Adrenal gland (tissue), 9 donors: ENCODE measurements at regions not wholly inside any gene's neighbourhood (a gene's known extent, or its start where the extent isn't known, plus 50 kb on each side); places are given as distances from the start of the nearest gene placed in this dataset.

ENCODE experiments used
- DNase-seq, 7 donors: peaks; one replicate each; pipeline ENCODE4 v3.0.0-alpha.2; 2019 to 2020
- H3K27ac ChIP-seq, 5 donors: fragments of 200-600 bp; sonication (generic) in 4 of 5; 1 replicate in 3 of 5; 2 replicates in 2 of 5; pipeline versions ENCODE4 v1.5.1 to v1.8.0; 2016 to 2020; ENCODE audit warnings: mild to moderate bottlenecking in 1 of 5
- H3K27me3 ChIP-seq: fragments of 200-600 bp; 2 replicates; pipeline ENCODE4 v1.8.0; 2021
- H3K36me3 ChIP-seq, 2 donors: fragments of 200-600 bp; replicated peaks in 1 of 2; 1 replicate in 1 of 2; 2 replicates in 1 of 2; pipeline versions ENCODE4 v1.5.1 to v1.8.0; 2018 to 2022
- H3K4me1 ChIP-seq, 2 donors: fragments of 200-600 bp; replicated peaks in 1 of 2; 1 replicate in 1 of 2; 2 replicates in 1 of 2; pipeline versions ENCODE4 v1.5.1 to v1.8.0; 2018 to 2021
- H3K4me3 ChIP-seq, 4 donors: fragments of 200-600 bp; sonication (generic) in 3 of 4; one replicate each; pipeline ENCODE4 v1.5.1; 2016 to 2018
- H3K9me3 ChIP-seq, 3 donors: fragments of 200-600 bp; sonication (generic) in 1 of 3; replicated peaks in 1 of 3; 1 replicate in 2 of 3; 2 replicates in 1 of 3; pipeline versions ENCODE4 v1.5.1 to v1.8.0; 2016 to 2021
- CTCF ChIP-seq, 6 experiments: fragments of 450-650 bp in 4 of 6; fragments of 200-600 bp in 2 of 6; sonication (generic) in 1 of 6; IDR thresholded peaks; 1 replicate in 5 of 6; 2 replicates in 1 of 6; pipeline versions ENCODE4 v1.5.1 to v1.8.0; 2016 to 2021; ENCODE audit warnings: antibody characterized with exemption in 6 of 6, mild to moderate bottlenecking in 2 of 6, moderate library complexity in 1 of 6
- POLR2A ChIP-seq, 2 donors: fragments of 450-650 bp; IDR thresholded peaks; one replicate each; pipeline ENCODE4 v1.6.1; 2017; ENCODE audit warnings: antibody characterized with exemption in 2 of 2, mild to moderate bottlenecking in 2 of 2, moderate library complexity in 1 of 2
- WGBS, 4 donors: extraction: QIAGEN DNeasy Blood & Tissue Kit in 2 of 4; methylation state at CpG; one replicate each; pipeline versions ENCODE4 v1.1.5 to v1.1.7; 2013 to 2017; 5-methylcytosine and 5-hydroxymethylcytosine counted together
- intact Hi-C, 2 donors: fragments of 100-400 bp; cut with DNase I; formaldehyde crosslinking; loops; one replicate each; pipeline versions ENCODE4 v1.14.1 to v1.15.0; 2022 to 2023
- donor health status: healthy with polysubstance abuse.
- donor health status: Bipolar disorder and iron deficiency.
- donor health status: DM: yes; HTN: yes; CAD: no.
- donor health status: DM: no; HTN: no; CAD: no.
- donor health status: DM: no; HTN: no; CAD: no.

DNA sequence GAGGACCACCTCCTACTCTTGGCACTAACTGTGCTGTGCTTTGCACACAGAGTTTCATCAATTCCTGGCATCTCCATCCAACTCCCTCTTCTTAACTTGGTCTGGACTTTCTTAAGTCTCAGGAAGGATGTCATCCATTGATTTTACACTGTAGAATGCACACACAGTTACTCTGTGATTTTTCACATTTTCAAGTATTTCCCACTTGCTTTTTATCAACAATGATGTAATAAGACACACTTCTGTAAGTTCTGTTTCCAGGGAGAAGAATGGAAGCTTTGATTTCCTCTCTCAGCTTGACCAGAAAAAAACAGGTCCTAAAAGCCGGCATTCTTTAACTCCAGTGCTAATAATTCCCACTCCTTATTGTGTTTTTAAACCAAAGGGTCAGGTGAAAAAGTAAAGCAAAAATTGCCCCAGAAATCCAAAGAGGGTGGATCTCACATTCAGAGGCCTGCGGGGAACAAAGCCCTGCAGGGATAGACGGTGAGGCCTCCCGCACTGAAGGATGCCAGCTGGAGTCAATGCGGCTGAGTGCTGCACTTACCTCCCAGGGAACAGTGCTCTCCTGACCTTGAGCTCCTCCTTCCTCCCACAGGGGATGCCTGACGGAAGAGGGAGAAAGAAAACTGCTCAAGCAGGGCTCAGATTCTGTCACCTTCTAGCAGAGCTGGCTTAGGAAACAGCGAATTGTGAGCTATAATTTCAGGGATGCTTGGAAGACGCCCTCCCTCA is 83.1 kb downstream of the PDCL3 start:
- Histone ChIP-seq H3K4me1 (no peaks in the 10 kb centered on the region), H3K9me3 (no peaks in the 10 kb centered on the region), H3K27me3 (no peaks in the 10 kb centered on the region), H3K36me3 (no peaks in the 10 kb centered on the region), H3K27ac (no peak overlapping the region), H3K4me3 (no peak overlapping the region)
- 58 to 75% (median 70%) methylated on average over 8 of the region's 8 CpGs for WGBS, 4 donors
- no peak for TF ChIP-seq CTCF (IDR thresholded peaks at IDR 0.05)
- TF ChIP-seq POLR2A (IDR thresholded peaks at IDR 0.05) = no peak
- DNase-seq = no peak
- intact Hi-C loops = no loop called here

DNA sequence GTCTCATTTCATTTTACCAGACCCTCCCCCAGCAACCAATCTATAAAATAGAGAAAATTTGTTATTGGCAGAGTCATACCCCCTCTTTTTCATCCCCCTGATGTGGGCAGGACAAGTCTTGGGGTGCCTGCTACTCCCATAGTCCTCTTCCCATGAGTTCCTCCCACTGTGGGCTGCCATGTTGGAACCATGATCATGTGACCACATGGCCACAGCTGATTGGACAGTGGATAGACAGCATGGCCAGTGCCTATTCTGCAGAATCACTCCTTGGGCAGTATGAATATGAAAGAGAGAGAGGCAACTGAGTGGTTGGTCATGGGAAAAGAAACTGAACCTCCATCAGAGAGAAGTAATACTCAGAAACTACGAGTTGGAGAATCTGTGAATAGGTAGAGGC is 84.9 kb downstream of the PDCL3 start:
- Histone ChIP-seq H3K36me3 (no peaks in the 10 kb centered on the region), H3K27ac (no peak overlapping the region), H3K4me1 (no peaks in the 10 kb centered on the region), H3K27me3 (no peaks in the 10 kb centered on the region), H3K9me3 (no peaks in the 10 kb centered on the region), H3K4me3 (no peak overlapping the region)
- intact Hi-C loops = no loop called here
- 72 to 85% (median 76%) methylated on average over 1 of the region's 1 CpG for WGBS, 4 donors
- no peak for TF ChIP-seq CTCF (IDR thresholded peaks at IDR 0.05)
- TF ChIP-seq POLR2A (IDR thresholded peaks at IDR 0.05) = no peak
- no peak for DNase-seq

GRCh38 chr2:100650151-100650550 is 87.4 kb downstream of the PDCL3 start:
- intact Hi-C loops = no loop called here

DNA sequence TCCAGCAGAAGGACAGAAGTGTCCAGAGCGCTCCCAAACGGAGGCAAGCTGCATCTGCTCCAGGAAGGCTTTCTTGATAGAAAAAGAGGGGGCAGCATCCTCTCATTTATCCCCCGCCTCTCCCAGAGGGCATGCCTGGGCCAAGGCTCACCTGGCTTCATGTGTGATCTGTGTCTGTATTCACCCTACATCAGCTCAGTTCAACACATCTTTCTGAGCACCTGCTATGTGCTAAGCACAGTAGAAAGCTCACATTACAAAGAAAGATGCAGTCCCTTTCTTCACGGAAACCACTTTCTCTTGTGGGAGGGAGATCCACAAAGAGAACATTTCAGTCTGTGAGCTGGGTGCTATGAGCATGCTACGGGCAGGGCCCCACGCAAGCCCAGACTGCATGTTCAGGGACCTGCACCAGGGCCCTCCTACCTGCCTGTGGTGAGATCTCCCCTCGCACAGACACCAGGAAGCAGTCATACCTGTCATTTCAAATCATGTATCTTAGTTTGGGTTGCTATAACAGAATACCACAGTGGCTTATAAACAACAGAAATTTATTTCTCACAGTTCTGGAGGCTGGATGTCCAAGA is 90.7 kb downstream of the PDCL3 start:
- H3K36me3 ChIP-seq = no peaks in the 10 kb centered on the region
- no peak overlapping the region for H3K4me3 ChIP-seq
- no peaks in the 10 kb centered on the region for H3K9me3 ChIP-seq
- DNase-seq = peak in 1 of 7 donors; percentile 0
- 72 to 90% (median 83%) methylated on average over 7 of the region's 7 CpGs for WGBS, 4 donors
- intact Hi-C loops = no loop called here
- H3K27me3 ChIP-seq = no peaks in the 10 kb centered on the region
- no peak overlapping the region for H3K27ac ChIP-seq
- TF ChIP-seq CTCF (IDR thresholded peaks at IDR 0.05) = no peak
- no peak for TF ChIP-seq POLR2A (IDR thresholded peaks at IDR 0.05)
- H3K4me1 ChIP-seq = no peaks in the 10 kb centered on the region

More at GRCh38 chr2:100650151-100650550, 87.4 kb downstream of the PDCL3 start:
- Histone ChIP-seq H3K36me3 (no peaks in the 10 kb centered on the region), H3K27ac (no peak overlapping the region), H3K4me3 (no peak overlapping the region), H3K4me1 (no peaks in the 10 kb centered on the region), H3K27me3 (no peaks in the 10 kb centered on the region), H3K9me3 (no peaks in the 10 kb centered on the region)
- 65 to 78% (median 74%) methylated on average over 3 of the region's 3 CpGs for WGBS, 4 donors
- TF ChIP-seq CTCF (IDR thresholded peaks at IDR 0.05) (no peak), POLR2A (IDR thresholded peaks at IDR 0.05) (no peak)
- DNase-seq = no peak
